Vagina (tissue), 2 donors: ENCODE measurements at regions not wholly inside any gene's neighbourhood (a gene's known extent, or its start where the extent isn't known, plus 50 kb on each side); places are given as distances from the start of the nearest gene placed in this dataset.
"Not testable (repeated sequence)": the region's sequence is repeated elsewhere in the genome, so short reads cannot be mapped to it uniquely, and the experiment has no call there.

Experiments used
- CTCF ChIP-seq, 3 experiments: fragments of 450-650 bp in 2 of 3; fragments of 200-600 bp in 1 of 3; sonication (generic) in 1 of 3; IDR thresholded peaks; one replicate each; pipeline ENCODE4 v1.5.1; 2017 to 2019; ENCODE audit warnings: antibody characterized with exemption in 3 of 3, mild to moderate bottlenecking in 2 of 3, moderate library complexity in 2 of 3
- POLR2A ChIP-seq, 2 donors: fragments of 450-650 bp; IDR thresholded peaks; one replicate each; pipeline ENCODE4 v1.6.1; 2017; ENCODE audit warnings: antibody characterized with exemption in 2 of 2, mild to moderate bottlenecking in 2 of 2, moderate library complexity in 2 of 2
- POLR2AphosphoS5 ChIP-seq, 2 donors: sonication (generic); formaldehyde crosslinking; IDR thresholded peaks; one replicate each; pipeline ENCODE4 v1.9.0; 2017; ENCODE audit warnings: antibody characterized with exemption in 2 of 2, mild to moderate bottlenecking in 2 of 2, low read depth in 1 of 2; ENCODE audit not compliant: insufficient read depth in 1 of 2

GRCh38 chr16:29135098-29135497 is 150.2 kb downstream of the LAT start:
- not testable (repeated sequence) for TF ChIP-seq POLR2A (IDR thresholded peaks at IDR 0.05); POLR2AphosphoS5 (IDR thresholded peaks at IDR 0.05; ENCODE audit: insufficient read depth in 1 of 2, low read depth in 1 of 2); CTCF (IDR thresholded peaks at IDR 0.05)
